UCSD-AML1 (cell line): ENCODE measurements at regions not wholly inside any gene's neighbourhood (a gene's known extent, or its start where the extent isn't known, plus 50 kb on each side); places are given as distances from the start of the nearest gene placed in this dataset.

Experiments
- DNase-seq: peaks from one replicate; lab custom pipeline; 2025; ENCODE audit not compliant: unreplicated experiment; lab: John Stamatoyannopoulos, UW

DNA sequence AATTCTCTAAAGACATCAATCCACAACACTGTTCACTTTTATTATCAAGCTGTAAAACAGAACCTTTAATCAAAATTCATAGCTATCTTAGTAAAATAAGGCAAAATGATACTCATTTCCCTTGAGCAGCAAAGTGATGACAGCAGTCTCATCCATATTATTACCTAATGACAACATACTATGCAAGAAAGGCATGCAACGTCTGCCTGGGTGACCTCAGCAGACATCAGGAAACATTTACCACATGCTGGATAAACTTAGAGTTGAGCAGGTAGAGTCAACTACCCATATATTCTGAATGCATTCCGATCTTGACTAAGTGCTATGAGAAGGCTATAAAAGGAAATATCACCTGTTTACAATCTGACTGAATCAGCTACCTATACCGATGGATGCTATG is 145.1 kb downstream of the SIPA1L2 start:
- no peak for DNase-seq

DNA sequence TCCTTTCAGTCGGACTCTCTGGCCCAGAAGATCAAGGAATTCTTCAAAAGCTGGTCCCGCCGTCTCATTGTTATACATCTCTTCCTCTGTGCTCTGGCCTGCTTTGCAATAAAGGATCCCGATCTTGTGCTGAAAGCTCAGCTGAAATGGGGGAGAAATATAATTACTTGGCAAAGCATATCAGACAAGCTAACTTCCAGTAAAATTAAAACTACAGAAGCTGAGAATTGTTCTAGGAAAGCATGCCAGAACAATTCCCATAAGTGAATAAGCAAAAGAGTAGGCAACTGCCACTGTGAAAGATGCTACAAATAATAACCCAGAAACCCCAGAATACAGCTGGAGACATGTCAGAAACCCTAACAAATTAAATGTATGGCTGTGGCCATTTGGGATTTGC is 146.1 kb downstream of the SIPA1L2 start:
- DNase-seq: no peak

DNA sequence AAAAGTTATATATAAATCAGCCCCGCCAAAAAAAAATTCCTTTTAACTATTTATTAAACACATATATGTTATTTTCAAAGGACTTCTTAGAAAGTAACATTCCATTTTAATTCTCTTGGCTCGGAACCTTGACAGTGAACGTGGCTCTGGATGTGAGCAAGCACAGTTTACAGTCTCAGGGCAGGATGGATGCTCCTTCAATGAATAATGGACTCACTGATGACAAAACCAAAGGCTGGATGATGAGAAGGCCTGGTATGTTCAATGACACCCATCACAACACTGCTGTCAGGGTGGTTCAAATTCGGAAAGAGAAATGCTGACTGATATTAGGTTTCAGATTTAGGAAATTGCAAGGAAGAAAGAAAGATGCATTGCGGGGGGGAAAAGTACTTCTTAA is 148.8 kb downstream of the SIPA1L2 start:
- DNase-seq: no peak

DNA sequence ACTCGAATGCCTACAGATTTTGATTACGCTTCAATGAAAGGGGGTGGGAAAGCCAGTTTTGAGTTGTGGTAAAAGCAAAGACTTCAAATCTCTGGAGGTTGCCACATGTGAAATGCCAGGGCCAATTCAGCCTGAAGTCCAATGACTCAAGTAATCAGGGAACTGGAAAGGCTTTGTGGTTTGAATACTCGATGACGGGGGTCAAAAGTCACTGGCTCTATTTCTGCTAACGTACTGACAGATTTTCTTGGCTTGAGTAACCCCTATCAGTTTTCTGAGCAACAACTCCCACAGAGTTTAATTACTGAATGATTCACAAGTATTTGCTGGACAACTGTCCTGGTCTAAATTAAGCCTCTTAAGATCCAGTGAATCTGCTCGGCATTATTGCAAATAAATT is 152.2 kb downstream of the SIPA1L2 start:
- DNase-seq: no peak

DNA sequence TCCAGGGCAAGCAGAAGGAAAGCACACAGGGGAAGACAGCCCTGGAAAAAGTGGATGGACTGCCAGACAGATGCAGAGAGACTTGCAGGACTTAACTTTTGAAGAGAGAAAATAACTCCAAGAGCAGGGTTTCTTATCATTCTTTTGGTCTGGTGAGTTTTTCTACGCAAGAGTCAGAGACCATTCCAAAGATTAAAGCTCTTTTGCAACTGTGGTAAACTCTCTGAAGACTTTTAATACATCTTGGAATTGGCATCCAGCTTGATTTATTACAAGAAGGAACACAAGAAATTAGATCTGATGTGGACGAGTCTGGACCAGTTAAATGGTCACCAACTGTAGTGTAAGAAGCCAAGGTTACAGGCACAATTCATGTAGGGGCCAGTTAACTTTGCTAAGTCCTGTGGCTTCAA is 153.4 kb downstream of the SIPA1L2 start:
- DNase-seq: no peak

DNA sequence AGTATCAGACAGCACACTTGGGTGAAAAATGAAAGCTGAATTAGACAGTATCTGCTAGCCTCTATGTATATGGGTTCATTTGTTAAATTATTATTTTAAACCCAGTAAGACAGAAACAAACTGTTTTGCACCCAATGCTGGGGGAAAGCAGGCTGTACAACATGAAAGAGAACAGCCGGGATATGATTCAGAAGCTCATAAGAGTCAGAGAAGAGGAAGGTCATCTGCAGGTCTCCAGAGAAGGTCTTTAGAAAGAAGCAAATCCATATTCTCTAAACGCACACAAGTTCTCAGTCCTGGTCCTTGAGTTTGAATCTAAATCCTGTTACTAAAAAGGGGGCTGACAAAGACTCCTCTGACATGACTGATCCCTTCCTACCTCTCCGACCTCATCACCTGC is 155.1 kb downstream of the SIPA1L2 start:
- DNase-seq: no peak

DNA sequence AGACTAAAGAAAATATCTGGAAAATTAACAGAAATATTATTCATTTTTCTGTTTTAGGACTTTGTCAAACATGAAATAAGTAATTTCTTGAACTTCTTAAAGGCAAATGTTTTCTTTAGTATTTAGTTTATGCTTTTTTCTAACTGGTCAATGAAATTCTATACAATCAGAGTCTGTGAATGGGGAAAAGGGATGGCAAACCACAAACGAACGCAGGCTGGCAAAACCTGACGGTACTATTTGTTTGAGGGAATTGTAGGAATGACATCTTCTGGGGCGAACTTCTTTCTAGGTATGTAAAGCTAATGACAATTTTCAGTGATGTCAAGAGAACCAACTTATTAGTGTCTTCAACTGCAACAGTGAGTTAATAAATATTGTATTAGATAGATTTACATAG is 156.0 kb downstream of the SIPA1L2 start:
- DNase-seq: no peak

DNA sequence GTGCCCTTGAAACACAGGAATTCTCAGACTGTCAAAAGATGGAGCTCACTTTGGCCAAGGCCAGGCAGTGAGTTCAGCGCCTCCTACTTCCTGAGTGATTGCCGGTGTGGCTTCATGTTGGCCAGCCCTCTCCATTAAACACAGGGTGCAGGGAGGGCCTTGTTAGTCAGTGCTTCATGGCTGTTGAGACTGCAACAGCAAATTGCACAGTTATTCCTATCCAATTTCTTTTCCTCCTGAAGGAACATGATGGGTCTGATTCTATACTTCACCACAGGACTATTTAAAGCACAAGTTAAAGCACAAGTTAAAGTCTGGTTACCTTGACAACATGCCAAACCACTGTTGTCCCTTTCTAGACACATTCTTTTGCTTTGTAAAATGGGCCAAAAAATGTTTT is 156.6 kb downstream of the SIPA1L2 start:
- DNase-seq: peak; percentile 29

DNA sequence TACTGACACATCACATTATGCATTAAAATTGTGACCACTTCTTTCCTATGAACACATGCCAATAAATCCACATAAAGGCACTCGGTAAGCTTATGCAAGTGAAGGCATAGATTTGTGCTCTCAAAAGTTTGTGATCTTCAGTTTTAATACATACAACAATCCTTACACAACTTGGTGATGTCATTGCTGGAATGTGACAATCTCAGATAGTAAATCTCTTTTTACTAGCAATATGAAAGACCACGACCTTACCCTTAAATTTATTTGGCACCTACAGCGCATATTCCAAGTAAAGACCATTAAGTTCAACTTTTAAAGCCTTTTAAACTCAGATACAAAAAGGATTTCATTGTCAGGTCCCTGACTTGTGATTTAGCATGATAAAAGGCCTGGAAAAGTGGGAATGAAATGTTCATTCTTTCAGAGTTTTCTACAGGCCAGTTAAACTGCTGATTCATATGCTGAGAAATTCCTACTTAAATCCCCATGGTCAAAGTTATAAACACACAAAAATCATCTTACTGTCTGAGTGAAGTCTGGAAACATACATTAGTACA is 157.4 kb downstream of the SIPA1L2 start:
- no peak for DNase-seq

DNA sequence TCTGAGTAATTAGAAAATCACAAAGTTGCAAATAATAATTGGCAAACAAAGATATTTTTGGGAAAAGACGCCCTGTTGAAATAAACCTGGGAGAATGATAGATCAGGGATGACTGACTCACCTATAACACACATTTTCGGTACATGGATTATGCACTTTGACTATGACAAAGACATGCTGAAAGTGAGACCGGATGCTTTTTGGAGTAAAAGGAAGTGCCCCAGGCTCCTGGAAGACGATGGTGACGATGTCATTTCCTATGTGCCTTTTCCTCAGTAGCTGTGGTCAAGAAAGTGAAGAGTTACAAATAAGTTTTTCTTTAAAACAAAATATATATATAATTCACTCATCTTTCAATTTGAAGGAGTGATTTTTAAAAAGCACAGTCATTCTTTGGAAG is 158.7 kb downstream of the SIPA1L2 start:
- DNase-seq: peak; percentile 14

DNA sequence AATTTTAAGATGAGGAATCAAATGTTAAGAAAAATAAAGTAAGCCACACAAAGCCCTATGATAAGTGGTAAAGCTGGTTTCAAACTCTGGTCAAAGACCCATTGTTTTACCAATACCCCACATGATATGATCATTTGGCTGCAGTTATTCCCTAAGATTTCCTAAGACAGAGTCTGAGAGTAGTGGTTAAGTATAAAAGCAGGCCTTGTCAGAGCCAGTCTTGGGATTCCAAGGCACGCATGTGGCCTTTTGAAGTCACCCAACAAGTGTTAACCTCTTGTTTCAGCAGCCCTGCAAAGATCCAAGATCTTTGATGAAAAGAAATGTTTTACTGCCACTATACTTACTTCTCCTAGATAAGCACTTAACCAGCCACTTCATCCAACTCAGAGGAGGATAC is 159.2 kb downstream of the SIPA1L2 start:
- DNase-seq: no peak

DNA sequence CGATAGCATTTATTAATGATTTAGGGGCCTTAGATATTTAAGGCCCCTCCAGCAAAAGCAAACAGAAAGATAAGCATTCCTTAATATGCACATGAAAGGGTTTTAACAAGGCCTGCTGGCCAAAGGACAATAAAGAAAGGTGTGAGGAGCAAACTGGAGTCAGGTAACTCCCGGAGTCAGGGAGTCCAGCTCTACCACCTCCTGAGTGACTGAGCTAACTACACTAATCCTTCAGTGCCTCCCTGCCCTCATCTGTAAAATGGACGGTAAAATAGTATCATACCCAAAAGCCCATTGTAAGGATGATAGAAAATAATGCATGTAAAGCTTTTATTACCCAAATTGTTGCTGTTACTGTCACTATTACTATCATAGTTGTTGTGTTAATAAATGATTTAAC is 161.7 kb downstream of the SIPA1L2 start:
- DNase-seq: no peak

DNA sequence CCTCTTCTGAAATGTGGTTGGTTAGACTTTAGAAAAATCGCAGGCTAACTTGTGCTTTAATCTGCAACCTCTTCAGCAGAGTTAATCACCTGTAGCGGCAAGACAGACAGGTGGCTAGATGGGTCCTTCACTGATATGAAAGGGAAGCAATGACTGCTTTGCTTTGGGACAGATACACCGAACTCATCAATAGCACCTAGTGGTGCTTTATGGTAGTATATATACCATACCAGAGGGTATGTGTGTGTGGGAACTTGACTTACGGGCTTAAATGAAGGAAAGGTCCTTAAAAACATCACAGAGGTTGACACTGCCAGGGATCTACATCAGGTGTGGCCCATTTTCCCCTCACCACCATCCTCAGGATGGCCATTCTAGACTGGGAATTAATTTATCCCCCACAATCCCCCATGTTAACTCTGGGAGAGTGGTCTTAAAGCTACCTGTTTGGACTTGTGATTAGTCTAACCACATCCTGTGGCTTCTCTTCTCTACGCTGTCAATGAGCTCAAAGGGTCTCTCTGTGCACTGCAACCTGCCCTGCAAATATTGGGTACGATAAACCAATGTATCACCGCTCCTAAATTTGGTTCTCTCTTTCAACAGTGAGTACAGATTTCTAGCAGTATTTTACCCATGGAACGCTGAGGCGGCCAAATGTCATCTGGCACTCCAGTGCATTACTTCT is 162.7 kb downstream of the SIPA1L2 start:
- DNase-seq: no peak

DNA sequence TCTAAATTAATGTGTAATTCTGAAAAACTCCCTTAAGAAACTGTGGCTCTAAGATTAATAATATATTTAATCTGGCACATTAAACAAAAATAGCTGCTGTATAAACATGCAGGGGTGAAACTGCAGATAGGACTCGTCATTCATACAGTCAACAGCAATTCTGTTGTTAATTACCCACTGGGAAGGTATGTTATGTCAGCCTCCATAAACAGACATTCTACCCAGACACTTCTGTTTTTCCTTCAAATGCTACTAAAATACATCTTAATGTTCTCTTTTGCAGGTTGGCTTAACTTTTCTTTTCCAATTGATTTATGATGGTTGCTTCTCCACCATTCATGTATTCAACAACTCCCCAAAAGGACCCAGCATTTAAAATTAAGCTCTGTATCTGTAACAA is 165.6 kb downstream of the SIPA1L2 start:
- no peak for DNase-seq

DNA sequence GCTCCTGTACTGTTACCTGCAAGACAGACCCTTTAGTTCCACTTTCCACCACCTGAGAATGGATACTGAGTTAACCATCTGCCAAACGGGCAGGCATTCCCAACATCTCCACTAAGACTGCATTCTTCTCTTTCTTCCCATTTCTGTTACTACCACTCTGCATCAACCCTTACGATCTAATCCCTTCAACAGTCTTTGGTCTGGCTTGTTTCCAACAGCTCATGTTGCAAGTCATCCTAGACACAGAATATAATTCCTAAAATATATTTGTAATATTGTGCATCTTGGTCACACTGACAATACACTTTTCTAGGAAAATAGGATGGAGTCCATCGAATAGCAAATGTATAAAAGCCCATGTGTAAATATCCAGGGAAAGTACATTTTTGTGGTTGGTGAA is 166.7 kb downstream of the SIPA1L2 start:
- DNase-seq: no peak

DNA sequence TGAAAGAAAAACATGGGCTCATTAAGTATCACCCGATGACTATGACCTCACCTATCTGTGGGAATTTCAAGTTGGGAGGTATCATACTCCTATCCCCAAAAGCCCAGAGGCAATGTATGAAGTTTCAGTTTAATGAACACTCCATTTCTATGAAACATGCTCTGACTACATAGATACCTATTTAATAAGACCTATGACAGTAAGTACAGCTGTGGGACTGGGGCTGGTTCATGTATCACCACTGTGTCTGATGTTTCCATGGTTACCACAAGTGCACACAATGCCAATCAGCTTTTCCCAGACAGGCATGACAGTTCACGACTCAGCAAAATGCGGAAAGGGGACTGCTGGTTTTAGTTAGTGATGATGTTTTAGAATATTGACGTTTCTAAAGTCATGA is 167.7 kb downstream of the SIPA1L2 start:
- DNase-seq: no peak

DNA sequence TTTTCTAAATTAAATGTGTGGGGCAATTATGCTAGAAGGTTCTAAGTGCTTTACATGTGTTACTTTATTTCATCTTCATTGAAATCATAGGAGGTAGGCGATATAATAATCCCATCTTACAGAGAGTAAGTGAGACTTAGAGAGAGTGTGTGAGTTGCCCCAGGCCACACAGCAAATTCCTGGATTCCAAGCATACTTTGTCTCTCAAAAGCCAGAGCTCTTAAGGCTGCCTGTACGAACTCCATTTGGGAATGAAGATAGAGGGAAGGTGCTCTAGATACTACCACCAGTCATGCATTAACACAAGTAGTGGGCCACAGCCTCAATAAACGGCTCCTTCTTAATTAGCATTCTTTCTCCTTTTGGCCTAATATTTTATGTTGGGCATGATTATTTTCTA is 170.1 kb downstream of the SIPA1L2 start:
- no peak for DNase-seq

DNA sequence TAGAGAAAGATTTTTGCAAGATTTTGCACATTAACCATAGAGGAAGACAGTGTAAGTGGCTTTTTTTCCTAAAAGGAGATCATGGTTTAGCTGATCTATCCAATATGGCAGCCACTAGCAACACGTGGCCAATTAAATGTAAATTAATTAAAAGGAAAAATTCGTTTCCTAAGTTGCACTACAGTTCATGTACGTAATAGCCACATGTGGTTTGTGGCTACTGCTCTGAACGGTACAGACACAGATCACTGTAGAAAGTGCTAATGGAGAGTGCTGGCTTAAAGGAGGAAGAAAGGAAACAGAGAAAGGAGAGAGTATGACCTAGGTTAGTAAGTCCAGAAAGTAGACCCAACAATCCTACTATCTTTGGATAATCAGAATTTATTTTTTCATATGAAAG is 170.8 kb downstream of the SIPA1L2 start:
- DNase-seq: no peak

DNA sequence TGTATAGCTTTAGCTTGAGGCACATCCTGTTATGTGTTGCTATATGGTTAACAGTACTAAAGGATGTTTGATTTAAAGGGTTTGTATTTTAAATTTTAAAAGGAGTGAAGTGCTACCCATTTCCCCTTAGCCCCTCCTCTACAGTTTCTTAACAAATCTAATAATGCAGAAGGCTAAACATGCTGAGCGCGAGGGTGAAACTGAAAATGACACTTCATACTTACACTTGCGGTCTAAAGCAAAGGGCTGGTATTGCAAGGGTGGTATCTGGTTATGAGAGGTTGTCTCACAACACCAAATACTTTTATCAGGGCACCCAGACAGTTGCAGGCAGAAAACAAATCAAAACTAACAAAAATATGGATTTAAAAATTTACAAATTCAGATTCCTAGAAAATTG is 172.3 kb downstream of the SIPA1L2 start:
- no peak for DNase-seq

DNA sequence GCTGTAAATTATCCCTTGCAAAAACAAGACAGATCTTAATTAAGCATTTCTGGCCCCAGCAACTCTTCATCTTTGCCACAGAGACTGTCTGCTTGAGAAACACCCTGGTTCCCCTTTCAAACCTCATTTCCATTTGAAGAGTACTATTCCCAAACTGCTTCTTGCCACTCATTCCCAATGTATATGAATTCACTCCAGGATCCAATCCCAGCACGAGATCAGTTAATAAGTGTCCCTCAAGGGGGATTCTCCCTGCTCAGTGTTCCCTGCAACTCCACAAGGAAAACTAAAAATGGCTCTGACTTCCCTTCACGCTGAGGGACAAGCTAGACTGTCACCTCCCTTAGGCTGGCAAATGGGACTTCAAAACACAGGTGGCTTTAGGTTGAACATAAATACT is 173.2 kb downstream of the SIPA1L2 start:
- no peak for DNase-seq

DNA sequence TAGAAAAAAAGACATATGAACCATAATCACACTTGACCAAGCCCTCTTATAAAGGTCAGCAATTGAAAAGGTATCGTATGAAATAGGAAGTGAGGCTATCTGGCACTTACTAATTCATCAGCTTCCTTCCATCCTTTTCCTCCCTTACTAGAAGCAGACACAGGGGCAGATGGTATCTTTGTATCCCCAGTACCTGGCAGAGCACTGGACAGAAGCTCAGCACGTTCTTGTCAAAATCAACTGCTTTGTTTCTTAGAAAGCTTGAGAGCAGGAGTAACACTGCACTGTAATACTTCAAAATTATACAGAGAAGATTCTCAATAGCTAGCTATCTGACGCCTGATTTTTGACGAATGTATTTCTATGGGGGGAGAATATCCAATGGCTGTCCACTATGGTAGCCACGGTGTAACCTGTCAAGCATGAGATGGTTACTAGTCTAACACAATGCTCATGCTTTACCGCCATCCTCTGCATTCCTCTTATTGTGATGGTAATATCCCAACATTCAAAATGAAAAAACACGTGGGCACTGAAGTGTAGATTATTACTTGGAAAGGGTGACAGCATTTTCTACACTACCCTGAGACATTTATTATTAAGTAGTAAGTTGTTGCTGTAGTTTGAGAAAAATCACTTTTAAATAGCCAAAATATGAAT is 175.6 kb downstream of the SIPA1L2 start:
- no peak for DNase-seq

DNA sequence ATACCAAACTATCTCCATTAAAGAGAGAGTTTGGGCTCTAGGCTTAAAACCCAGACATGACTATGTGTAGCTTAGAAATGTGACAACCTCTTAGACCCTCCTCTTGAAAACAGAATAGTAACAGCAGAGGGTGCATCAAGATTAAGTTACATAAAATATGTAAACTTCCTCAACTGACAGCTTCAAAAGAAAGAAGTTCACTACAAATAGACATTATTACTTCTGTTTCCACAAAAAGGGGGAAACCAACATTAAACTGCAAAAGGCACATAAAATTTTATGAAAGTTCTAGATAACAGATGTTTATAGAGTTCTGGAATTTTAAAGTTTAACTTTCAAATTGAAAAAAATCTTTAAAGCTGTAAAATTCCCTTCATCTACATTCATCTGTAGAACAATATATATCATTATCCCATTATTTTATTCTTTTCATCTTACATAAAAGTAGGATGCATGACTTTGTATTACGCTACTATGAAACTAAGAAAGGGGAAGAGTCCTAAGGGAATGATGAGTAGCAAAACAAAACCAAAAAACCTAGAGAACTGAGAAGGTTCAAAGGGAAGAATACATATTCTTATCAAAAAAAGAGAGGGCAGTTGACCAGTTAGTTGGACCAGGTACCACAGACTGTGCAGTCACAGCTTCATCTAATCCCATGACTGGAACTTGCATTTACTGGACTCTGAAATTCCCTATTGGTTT is 177.0 kb downstream of the SIPA1L2 start:
- no peak for DNase-seq
